Body of pancreas (tissue), 4 donors: ENCODE measurements at regions not wholly inside any gene's neighbourhood (a gene's known extent, or its start where the extent isn't known, plus 50 kb on each side); places are given as distances from the start of the nearest gene placed in this dataset.

Experiments
- CTCF ChIP-seq, 7 experiments: fragments of 450-650 bp in 4 of 7; fragments of 200-600 bp in 3 of 7; sonication (generic) in 3 of 7; IDR thresholded peaks; one replicate each; pipeline ENCODE4 v1.5.1; 2016 to 2019; ENCODE audit warnings: antibody characterized with exemption in 7 of 7
- POLR2A ChIP-seq, 3 donors: fragments of 450-650 bp; IDR thresholded peaks; one replicate each; pipeline ENCODE4 v1.6.1; 2016; ENCODE audit warnings: antibody characterized with exemption in 3 of 3, mild to moderate bottlenecking in 2 of 3

GRCh38 chr2:53422979-53423378, 344.6 kb upstream of the CHAC2 start:
- no peak for TF ChIP-seq POLR2A (IDR thresholded peaks at IDR 0.05)
- peak in 4 of 7 experiments; percentile 20 to 46 (median 42) for TF ChIP-seq CTCF (IDR thresholded peaks at IDR 0.05)
